Lower lobe of right lung (tissue), 2 donors: ENCODE measurements at regions not wholly inside any gene's neighbourhood (a gene's known extent, or its start where the extent isn't known, plus 50 kb on each side); places are given as distances from the start of the nearest gene placed in this dataset.
A peak's percentile ranks its signal among the peaks of the same experiment; 100 is the strongest.

Experiments used
- ATAC-seq, 2 donors: fragments of 200-7000 bp; cut with Tn5 transposase; one replicate each; pipeline ENCODE4 v1.9.1; 2020 to 2022; ENCODE audit warnings: mild to moderate bottlenecking in 2 of 2, moderate library complexity in 2 of 2
- DNase-seq: peaks from one replicate; pipeline ENCODE4 v3.0.0-alpha.2; 2020
- H3K27ac ChIP-seq: fragments of 200-600 bp; one replicate; pipeline ENCODE4 v1.8.0; 2022
- H3K27me3 ChIP-seq: fragments of 200-600 bp; one replicate; pipeline ENCODE4 v1.8.0; 2022; ENCODE audit warnings: low read depth
- H3K36me3 ChIP-seq: fragments of 200-600 bp; one replicate; pipeline ENCODE4 v1.8.0; 2022; ENCODE audit warnings: mild to moderate bottlenecking
- H3K4me1 ChIP-seq: fragments of 200-600 bp; one replicate; pipeline ENCODE4 v1.8.0; 2022
- H3K4me3 ChIP-seq: fragments of 200-600 bp; one replicate; pipeline ENCODE4 v1.8.0; 2022; ENCODE audit warnings: mild to moderate bottlenecking
- H3K9me3 ChIP-seq: fragments of 200-600 bp; one replicate; pipeline ENCODE4 v1.8.0; 2022
- CTCF ChIP-seq: fragments of 200-600 bp; IDR thresholded peaks from one replicate; pipeline ENCODE4 v1.8.0; 2022; ENCODE audit warnings: antibody characterized with exemption, mild to moderate bottlenecking
- intact Hi-C: fragments of 100-400 bp; cut with DNase I; formaldehyde crosslinking; loops from one replicate; pipeline ENCODE4 v1.11.0; 2022
- donor health status: DM: no; HTN: yes; CAD: no; lungs with severe emphysema.

GRCh38 chr6:14282854-14283505 lies 165.4 kb downstream of the CD83 start:
- no peaks in the 10 kb centered on the region for H3K4me1 ChIP-seq
- TF ChIP-seq CTCF: no peak
- H3K27ac ChIP-seq: no peak overlapping the region
- ATAC-seq (no peak), DNase-seq (no peak)
- no peaks in the 10 kb centered on the region for H3K9me3 ChIP-seq
- intact Hi-C loops: no loop called here
- H3K36me3 ChIP-seq: no peaks in the 10 kb centered on the region
- H3K4me3 ChIP-seq: no peak overlapping the region
- H3K27me3 ChIP-seq: no peaks in the 10 kb centered on the region

GRCh38 chr6:14283600-14284235 lies 166.1 kb downstream of the CD83 start:
- TF ChIP-seq CTCF: no peak
- Histone ChIP-seq H3K27ac (no peak overlapping the region), H3K4me1 (no peaks in the 10 kb centered on the region), H3K9me3 (no peaks in the 10 kb centered on the region), H3K4me3 (no peak overlapping the region), H3K27me3 (no peaks in the 10 kb centered on the region), H3K36me3 (no peaks in the 10 kb centered on the region)
- DNase-seq (no peak), ATAC-seq (peak in 1 of 2 donors; percentile 46)
- intact Hi-C loops: no loop called here

GRCh38 chr6:14284969-14285590 lies 167.5 kb downstream of the CD83 start:
- ATAC-seq (no peak), DNase-seq (no peak)
- H3K36me3 ChIP-seq: no peaks in the 10 kb centered on the region
- intact Hi-C loops: no loop called here
- no peaks in the 10 kb centered on the region for H3K27me3 ChIP-seq
- no peak for TF ChIP-seq CTCF
- H3K9me3 ChIP-seq: no peaks in the 10 kb centered on the region
- H3K4me1 ChIP-seq: no peaks in the 10 kb centered on the region
- H3K27ac ChIP-seq: no peak overlapping the region
- no peak overlapping the region for H3K4me3 ChIP-seq

GRCh38 chr6:14286144-14286543 lies 168.6 kb downstream of the CD83 start:
- Histone ChIP-seq H3K4me1 (no peaks in the 10 kb centered on the region), H3K4me3 (no peak overlapping the region), H3K9me3 (no peaks in the 10 kb centered on the region), H3K27ac (no peak overlapping the region), H3K27me3 (no peaks in the 10 kb centered on the region), H3K36me3 (no peaks in the 10 kb centered on the region)
- no peak for ATAC-seq
- no peak for DNase-seq
- intact Hi-C loops: no loop called here
- TF ChIP-seq CTCF: no peak

- no peak overlapping the region for H3K27ac ChIP-seq
- H3K36me3 ChIP-seq: no peaks in the 10 kb centered on the region
- H3K4me3 ChIP-seq: no peak overlapping the region
- H3K4me1 ChIP-seq: no peaks in the 10 kb centered on the region
- intact Hi-C loops: no loop called here
- H3K27me3 ChIP-seq: no peaks in the 10 kb centered on the region
- H3K9me3 ChIP-seq: no peaks in the 10 kb centered on the region
- no peak for ATAC-seq
- DNase-seq: no peak
- no peak for TF ChIP-seq CTCF
Measured at GRCh38 chr6:14286634-14287428, 169.3 kb downstream of the CD83 start.
